ENCODE measurements at regions not wholly inside any gene's neighbourhood (a gene's known extent, or its start where the extent isn't known, plus 50 kb on each side); places are given as distances from the start of the nearest gene placed in this dataset.

DNA sequence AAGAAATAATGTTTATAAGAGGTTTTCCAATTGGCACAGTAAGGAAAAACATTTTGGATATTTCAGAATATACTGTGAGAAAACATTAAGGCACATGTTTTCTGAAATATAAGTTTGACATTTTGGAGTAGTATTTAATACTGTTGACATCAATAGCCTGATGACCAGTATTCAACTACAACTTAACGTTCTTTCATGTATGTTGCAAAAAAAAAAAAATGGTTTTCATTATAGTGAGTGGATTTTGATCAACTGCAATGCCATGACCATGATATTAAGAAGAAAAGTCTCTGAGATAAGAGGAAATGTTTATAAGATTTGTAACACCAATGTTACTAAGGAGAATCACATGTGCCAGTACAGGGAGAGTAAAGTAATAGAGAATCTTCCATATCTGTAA is 252.8 kb upstream of the RORA start:
- no peaks in the 10 kb centered on the region for H3K27me3 ChIP-seq (ENCODE audit: control insufficient read depth, insufficient read depth, low read length)
- POLR2A ChIA-PET (ENCODE audit: unreplicated experiment): no interaction called here
- H3K9ac ChIP-seq (ENCODE audit: low read depth, low read length): no peak overlapping the region
- in situ Hi-C loops (cut with MboI; ENCODE audit: low sequenced_read_pairs) (no loop called here), dilution Hi-C loops (cut with HindIII; ENCODE audit: low sequenced_read_pairs, unreplicated experiment) (no loop called here), intact Hi-C loops (cut with micrococcal nuclease) (no loop called here)
- no peak overlapping the region for H4K8ac ChIP-seq (ENCODE audit: low read depth in 2 of 2, low read length in 2 of 2)
- no peak overlapping the region for H2BK5ac ChIP-seq (ENCODE audit: low read depth, low read length, poor library complexity, severe bottlenecking)
- DNase-seq: no peak
- no peak overlapping the region for H4K91ac ChIP-seq (ENCODE audit: insufficient read depth, low read depth, low read length)
- no peak overlapping the region for H2BK15ac ChIP-seq (ENCODE audit: low read depth, low read length)
- H4K20me1 ChIP-seq (ENCODE audit: insufficient read depth, low read length): no peaks in the 10 kb centered on the region
- H2BK20ac ChIP-seq (ENCODE audit: low read depth, low read length): no peak overlapping the region
- no TSS peak for BruUV-seq (replicated peaks)
- no peaks in the 10 kb centered on the region for H3K9me3 ChIP-seq (ENCODE audit: control insufficient read depth, insufficient read depth, low read length)
- H3K79me1 ChIP-seq (ENCODE audit: low read depth in 1 of 2, low read length in 2 of 2): no peaks in the 10 kb centered on the region
- no peaks in the 10 kb centered on the region for H3K4me1 ChIP-seq (ENCODE audit: control insufficient read depth, insufficient read depth, low read length)
- no peak overlapping the region for H3K27ac ChIP-seq (ENCODE audit: insufficient read depth, low read length)
- no peak overlapping the region for H3K18ac ChIP-seq (ENCODE audit: low read depth, low read length)
- no peak overlapping the region for H3K4ac ChIP-seq (ENCODE audit: low read depth, low read length)
- no peak overlapping the region for H3K14ac ChIP-seq (replicated peaks; ENCODE audit: low read depth, low read length)
- TF ChIP-seq RCOR1 (IDR thresholded peaks at IDR 0.05; ENCODE audit: insufficient replicate concordance, low read length) (no peak), MXI1 (IDR thresholded peaks at IDR 0.05; ENCODE audit: borderline replicate concordance, low read depth, low read length) (no peak), SMC3 (IDR thresholded peaks at IDR 0.05; ENCODE audit: low read depth, low read length) (no peak), CEBPB (IDR thresholded peaks at IDR 0.05; ENCODE audit: low read depth, low read length) (no peak), BHLHE40 (IDR thresholded peaks at IDR 0.05; ENCODE audit: low read depth, low read length) (no peak), NFE2L2 (IDR thresholded peaks at IDR 0.05; ENCODE audit: low read depth, low read length) (no peak), RAD21 (IDR thresholded peaks at IDR 0.05; ENCODE audit: low read length) (no peak), MAZ (IDR thresholded peaks at IDR 0.05; ENCODE audit: borderline replicate concordance, low read depth, low read length) (no peak), POLR2A (IDR thresholded peaks at IDR 0.05; ENCODE audit: low read depth, low read length) (no peak), FOS (IDR thresholded peaks at IDR 0.05; ENCODE audit: low read depth, low read length) (no peak), MAFK (IDR thresholded peaks at IDR 0.05; ENCODE audit: low read depth, low read length) (no peak), RFX5 (IDR thresholded peaks at IDR 0.05; ENCODE audit: low read depth, low read length) (no peak), CHD1 (IDR thresholded peaks at IDR 0.05; ENCODE audit: low read depth, low read length) (no peak)
- TF ChIP-seq, protein P1, sequence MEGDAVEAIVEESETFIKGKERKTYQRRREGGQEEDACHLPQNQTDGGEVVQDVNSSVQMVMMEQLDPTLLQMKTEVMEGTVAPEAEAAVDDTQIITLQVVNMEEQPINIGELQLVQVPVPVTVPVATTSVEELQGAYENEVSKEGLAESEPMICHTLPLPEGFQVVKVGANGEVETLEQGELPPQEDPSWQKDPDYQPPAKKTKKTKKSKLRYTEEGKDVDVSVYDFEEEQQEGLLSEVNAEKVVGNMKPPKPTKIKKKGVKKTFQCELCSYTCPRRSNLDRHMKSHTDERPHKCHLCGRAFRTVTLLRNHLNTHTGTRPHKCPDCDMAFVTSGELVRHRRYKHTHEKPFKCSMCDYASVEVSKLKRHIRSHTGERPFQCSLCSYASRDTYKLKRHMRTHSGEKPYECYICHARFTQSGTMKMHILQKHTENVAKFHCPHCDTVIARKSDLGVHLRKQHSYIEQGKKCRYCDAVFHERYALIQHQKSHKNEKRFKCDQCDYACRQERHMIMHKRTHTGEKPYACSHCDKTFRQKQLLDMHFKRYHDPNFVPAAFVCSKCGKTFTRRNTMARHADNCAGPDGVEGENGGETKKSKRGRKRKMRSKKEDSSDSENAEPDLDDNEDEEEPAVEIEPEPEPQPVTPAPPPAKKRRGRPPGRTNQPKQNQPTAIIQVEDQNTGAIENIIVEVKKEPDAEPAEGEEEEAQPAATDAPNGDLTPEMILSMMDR (conservative IDR thresholded peaks at IDR 0.05; ENCODE audit: low read depth, low read length): no peak
- TF ChIP-seq, protein P2, sequence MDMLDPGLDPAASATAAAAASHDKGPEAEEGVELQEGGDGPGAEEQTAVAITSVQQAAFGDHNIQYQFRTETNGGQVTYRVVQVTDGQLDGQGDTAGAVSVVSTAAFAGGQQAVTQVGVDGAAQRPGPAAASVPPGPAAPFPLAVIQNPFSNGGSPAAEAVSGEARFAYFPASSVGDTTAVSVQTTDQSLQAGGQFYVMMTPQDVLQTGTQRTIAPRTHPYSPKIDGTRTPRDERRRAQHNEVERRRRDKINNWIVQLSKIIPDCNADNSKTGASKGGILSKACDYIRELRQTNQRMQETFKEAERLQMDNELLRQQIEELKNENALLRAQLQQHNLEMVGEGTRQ (IDR thresholded peaks at IDR 0.05; ENCODE audit: low read depth, low read length): no peak
- TF ChIP-seq, protein P3, sequence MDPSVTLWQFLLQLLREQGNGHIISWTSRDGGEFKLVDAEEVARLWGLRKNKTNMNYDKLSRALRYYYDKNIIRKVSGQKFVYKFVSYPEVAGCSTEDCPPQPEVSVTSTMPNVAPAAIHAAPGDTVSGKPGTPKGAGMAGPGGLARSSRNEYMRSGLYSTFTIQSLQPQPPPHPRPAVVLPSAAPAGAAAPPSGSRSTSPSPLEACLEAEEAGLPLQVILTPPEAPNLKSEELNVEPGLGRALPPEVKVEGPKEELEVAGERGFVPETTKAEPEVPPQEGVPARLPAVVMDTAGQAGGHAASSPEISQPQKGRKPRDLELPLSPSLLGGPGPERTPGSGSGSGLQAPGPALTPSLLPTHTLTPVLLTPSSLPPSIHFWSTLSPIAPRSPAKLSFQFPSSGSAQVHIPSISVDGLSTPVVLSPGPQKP (IDR thresholded peaks at IDR 0.05; ENCODE audit: borderline replicate concordance, low read depth, low read length): no peak
- no peak overlapping the region for H2AK5ac ChIP-seq (ENCODE audit: low read depth, low read length)
- no CpG with 5 or more reads among the region's 1 CpG for WGBS, 2 experiments (ENCODE audit: extremely low coverage in 2 of 2, insufficient read length in 1 of 2)
- no peaks in the 10 kb centered on the region for H3K9me1 ChIP-seq (ENCODE audit: insufficient read depth, low read length)
- H2AK9ac ChIP-seq (replicated peaks; ENCODE audit: low read depth, low read length, poor library complexity): no peak overlapping the region
- CTCF ChIA-PET: no interaction called here
- H2BK120ac ChIP-seq (ENCODE audit: low read depth, low read length): no peak overlapping the region
- no peaks in the 10 kb centered on the region for H3K36me3 ChIP-seq (ENCODE audit: control insufficient read depth, insufficient read depth, low read length)
- no peak overlapping the region for H4K5ac ChIP-seq (ENCODE audit: low read depth, low read length)
- ATAC-seq (ENCODE audit: low read depth): no peak
- no peak overlapping the region for H3K4me2 ChIP-seq (ENCODE audit: low read depth, low read length)
- H3K4me3 ChIP-seq (ENCODE audit: insufficient read depth, low read depth, low read length): no peak overlapping the region
- H3K23ac ChIP-seq (ENCODE audit: low read depth, low read length): no peak overlapping the region
- H3K56ac ChIP-seq (ENCODE audit: extremely low read depth, insufficient read depth, low read length): no peak overlapping the region
- no peak overlapping the region for H2AFZ ChIP-seq (replicated peaks; ENCODE audit: low read length, poor library complexity)
